LoVo (cell line): ENCODE measurements at regions not wholly inside any gene's neighbourhood (a gene's known extent, or its start where the extent isn't known, plus 50 kb on each side); places are given as distances from the start of the nearest gene placed in this dataset.
"Not testable (repeated sequence)": the region's sequence is repeated elsewhere in the genome, so short reads cannot be mapped to it uniquely, and the experiment has no call there.

Source experiments
- DNase-seq: peaks from one replicate; pipeline ENCODE4 v3.0.0-alpha.2; 2016; ENCODE audit warnings: low spot score

DNA sequence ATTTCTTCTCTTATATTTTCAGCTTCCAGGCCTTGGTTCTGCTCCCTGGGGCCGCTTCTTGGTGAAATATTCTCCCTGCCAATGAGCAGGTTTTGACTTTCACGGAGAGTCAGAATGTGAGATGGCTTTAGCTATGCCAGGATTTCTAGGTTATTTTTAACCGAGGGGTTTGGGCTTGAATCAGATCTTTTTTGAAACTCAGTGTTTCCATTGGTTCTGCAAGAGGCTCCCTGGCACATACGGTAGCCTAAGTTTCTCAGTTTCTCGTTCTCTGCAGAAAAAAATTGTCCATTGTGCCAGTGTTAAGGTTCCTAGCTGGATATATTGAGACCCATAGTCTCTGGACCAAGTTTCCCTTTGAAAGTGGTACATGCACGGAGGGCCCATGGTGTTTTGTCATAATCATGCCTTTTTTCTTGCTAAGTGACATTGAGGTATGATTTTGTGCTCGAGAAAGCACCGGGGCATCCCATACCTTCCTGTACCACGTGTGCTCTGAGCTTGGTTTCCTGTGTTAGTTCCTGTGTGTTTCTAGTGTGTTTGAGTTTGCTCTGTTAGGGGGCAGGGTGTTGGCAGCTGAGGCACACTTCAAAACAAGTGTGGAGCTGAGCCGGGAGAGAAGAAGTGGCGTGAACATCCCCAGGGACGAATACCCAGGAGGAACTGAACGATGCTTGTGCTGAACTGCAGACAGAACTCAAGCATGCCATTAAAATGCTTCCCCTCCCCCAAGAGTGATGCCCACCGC lies 127.2 kb downstream of the HS3ST3B1 start:
- DNase-seq = no peak

DNA sequence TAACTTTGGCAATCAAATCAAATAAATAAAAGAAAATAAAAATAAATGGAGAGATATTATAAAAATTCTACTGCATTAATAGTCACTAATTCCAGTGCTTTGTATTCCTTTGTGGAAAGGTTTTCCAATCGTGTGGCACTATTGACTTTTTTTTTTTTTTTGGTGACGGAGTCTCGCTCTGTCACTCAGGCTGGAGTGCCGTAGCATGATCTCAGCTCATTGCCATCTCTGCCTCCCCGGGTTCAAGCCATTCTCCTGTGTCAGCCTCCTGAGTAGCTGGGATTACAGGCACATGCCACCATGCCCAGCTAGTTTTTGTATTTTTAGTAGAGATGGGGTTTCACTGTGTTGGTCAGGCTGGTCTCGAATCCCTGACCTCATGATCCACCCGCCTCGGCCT lies 122.3 kb downstream of the HS3ST3B1 start:
- DNase-seq = not testable (repeated sequence)

DNA sequence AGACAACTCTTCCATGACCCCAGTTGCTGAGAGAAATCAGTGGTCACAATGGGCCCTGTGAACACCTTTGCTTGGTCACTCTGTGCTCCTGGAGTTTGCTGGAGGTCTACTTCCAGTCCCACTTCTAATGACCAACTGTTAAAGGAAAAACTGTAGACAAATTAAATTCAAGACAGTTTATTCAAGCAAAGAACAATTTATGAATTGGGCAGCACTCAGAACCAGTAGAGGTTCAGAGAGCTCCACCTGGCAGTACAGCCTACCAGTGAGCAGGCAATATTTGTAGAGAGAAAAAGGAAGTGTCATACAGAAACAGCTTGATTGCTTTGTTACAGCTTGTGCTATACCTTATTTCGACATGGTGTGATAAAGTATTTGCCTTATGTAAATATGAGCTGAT lies 116.5 kb downstream of the HS3ST3B1 start:
- DNase-seq = no peak

DNA sequence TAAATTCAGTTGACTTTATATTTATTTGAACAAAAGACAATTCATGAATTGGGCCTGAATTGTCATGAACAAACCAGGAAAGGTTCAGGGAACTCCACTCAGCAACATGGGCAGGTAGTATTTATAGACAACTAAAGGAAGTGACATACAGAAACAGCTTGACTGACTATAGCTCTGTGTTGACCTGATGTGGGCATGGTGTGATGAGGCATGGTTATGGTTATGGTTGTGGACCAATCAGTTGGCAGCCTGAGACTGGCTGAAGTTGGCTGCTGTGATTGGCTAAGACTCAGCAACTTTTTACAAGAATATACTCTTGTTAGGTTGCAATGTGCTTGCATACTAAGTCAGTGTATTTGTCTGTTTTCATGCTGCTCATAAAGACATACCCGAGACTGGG lies 108.4 kb downstream of the HS3ST3B1 start:
- DNase-seq = no peak

DNA sequence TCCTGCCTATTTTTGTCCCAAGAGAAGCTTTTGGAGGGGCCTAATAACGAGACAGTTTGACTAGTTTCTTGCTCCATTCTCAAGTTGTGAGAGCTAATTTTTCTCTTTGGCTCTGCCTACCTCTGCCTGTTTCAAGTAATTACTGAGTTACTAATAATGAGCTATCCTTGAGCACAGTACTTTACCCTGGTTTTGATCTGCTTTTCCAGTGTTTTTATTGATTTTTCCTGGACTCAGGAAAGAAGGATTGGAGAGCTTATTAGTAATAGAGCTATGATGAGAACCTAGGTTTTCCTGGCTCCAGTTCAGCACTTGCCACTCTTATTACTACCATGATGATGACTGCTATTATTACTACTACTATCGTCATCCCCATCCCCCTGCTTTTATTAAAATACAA lies 106.7 kb downstream of the HS3ST3B1 start:
- no peak for DNase-seq

DNA sequence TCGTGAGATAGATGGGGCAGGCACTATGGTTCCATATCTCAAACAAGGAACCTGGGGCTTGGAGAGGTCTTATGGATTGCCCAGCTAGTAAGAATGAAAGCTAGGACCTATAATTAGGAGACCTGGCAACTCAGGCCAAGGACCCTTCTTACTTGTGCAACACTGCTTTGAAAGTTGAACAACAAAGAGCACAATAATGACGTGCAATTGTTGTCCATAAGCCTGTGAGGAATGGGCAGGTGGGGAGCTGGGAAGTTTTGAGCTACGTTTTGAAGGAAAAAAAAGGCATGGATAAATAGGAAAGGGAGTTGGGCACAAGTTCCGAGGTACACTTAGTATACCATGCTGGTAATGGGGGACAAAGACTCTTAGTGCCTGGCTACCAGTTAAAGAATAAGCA lies 104.3 kb downstream of the HS3ST3B1 start:
- no peak for DNase-seq
